ENCODE measurements at regions not wholly inside any gene's neighbourhood (a gene's known extent, or its start where the extent isn't known, plus 50 kb on each side); places are given as distances from the start of the nearest gene placed in this dataset.
"Not testable (repeated sequence)": the region's sequence is repeated elsewhere in the genome, so short reads cannot be mapped to it uniquely, and the experiment has no call there.

DNA sequence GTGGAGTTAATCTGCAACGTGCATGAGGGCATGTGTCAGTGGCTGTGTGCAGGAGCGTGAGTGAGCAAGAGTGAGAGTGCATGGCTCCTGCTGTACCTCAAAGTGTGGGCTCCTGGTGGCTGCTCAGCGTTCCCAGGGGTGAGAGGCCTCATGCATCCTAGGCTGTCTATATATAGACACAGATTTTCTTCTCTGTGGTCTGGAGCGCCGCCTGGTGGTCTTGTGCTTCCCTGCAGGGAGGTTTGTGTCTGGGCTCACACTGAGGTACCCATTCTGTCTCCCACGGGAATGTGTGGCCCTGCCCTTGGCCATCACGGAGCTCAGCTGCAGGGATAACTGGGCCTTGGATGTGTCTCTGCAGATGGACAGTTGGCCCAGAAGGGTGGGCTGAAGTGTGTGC, 520.2 kb downstream of the GOLGA6L6 start:
- TF ChIP-seq, protein P1, sequence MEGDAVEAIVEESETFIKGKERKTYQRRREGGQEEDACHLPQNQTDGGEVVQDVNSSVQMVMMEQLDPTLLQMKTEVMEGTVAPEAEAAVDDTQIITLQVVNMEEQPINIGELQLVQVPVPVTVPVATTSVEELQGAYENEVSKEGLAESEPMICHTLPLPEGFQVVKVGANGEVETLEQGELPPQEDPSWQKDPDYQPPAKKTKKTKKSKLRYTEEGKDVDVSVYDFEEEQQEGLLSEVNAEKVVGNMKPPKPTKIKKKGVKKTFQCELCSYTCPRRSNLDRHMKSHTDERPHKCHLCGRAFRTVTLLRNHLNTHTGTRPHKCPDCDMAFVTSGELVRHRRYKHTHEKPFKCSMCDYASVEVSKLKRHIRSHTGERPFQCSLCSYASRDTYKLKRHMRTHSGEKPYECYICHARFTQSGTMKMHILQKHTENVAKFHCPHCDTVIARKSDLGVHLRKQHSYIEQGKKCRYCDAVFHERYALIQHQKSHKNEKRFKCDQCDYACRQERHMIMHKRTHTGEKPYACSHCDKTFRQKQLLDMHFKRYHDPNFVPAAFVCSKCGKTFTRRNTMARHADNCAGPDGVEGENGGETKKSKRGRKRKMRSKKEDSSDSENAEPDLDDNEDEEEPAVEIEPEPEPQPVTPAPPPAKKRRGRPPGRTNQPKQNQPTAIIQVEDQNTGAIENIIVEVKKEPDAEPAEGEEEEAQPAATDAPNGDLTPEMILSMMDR (conservative IDR thresholded peaks at IDR 0.05; ENCODE audit: low read depth, low read length): not testable (repeated sequence)
- not testable (repeated sequence) for TF ChIP-seq EZH2phosphoT487 (IDR thresholded peaks at IDR 0.05; ENCODE audit: borderline replicate concordance, low read length)
